GM19397 (cell line): ENCODE measurements at regions not wholly inside any gene's neighbourhood (a gene's known extent, or its start where the extent isn't known, plus 50 kb on each side); places are given as distances from the start of the nearest gene placed in this dataset.

ENCODE experiments used
- ATAC-seq: cut with Tn5 transposase; IDR thresholded peaks from one replicate; pipeline ENCODE4 v1.9.1; 2021; ENCODE audit warnings: mild to moderate bottlenecking, moderate library complexity; ENCODE audit not compliant: unreplicated experiment

DNA sequence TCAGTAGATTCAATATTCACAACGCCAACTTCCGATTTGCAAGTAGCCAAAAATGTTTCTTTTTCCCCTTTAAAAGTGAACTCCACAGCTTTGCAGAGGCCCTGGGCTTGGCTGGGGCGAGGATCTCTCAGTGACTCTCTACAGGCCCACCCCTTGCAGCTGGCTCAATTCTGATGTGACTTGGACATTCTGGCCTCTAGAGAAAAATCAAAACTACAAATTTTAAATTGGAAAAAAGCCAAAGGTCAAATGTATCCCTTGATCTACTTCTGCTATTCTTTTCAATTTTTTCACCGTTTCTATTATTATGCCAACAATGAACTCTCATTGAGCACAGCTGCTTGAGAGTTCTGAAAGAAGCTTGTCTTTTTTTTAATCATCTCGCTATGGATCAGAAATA is 245.9 kb upstream of the HS3ST5 start:
- ATAC-seq, result no peak

GRCh38 chr6:114586298-114586697 is 243.5 kb upstream of the HS3ST5 start:
- ATAC-seq, result no peak

DNA sequence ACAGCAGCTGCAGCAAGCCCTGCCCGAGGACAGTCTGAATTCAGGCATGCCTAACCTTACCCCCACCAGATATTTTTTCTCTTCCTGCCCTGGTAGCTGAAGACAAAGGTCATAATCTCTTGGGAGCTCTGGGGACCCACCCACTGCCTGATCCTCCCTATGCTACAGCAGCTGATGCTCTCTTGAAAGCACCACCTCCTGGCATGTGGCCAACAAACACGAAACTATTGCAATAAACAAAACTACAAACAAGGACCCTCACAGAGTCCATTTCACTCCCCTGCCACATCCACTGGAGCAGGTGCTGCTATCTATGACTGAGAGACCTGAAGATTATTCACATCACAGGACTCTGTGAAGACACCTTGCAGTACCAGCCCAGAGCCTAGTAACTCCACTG is 238.5 kb upstream of the HS3ST5 start:
- no peak for ATAC-seq

DNA sequence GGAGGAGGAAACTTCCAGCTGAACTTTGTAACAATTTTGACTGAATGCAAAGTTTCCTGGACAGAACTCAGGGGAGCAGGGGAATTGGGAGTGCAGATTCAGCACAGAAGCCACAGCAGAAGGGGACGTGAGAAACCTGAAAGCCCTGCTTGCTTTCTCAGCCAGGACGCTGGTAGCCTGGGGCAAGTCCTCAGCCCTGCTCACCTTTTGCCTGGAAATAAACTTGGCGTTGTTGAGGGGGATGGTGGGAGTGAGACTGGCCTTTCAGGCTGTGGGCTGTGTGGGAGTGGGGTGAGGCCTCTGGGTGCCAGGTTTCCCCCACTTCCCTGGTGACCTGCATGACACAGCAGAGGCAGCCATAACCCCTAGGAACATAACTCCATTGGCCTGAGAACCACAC is 238.1 kb upstream of the HS3ST5 start:
- no peak for ATAC-seq

GRCh38 chr6:114579486-114579885 is 236.7 kb upstream of the HS3ST5 start:
- no peak for ATAC-seq

DNA sequence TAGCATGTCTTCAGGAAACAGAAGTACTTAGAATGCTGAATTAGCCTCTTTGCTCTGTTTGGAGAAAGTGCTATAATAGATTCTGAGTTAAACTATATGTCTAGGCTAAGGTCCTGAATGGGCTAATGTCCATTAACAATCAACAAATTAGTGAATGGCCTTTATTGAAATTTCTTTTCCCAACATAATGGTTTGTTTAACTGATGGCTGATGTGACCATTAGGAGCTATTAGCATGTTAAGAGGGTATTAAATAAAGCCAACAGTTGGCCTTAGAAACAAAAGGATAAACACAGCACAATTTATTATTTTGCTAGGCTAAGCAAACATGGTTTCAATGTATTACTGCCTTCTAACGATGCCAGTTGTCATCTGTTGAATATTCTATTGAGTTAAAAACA is 234.3 kb upstream of the HS3ST5 start:
- ATAC-seq, result no peak

DNA sequence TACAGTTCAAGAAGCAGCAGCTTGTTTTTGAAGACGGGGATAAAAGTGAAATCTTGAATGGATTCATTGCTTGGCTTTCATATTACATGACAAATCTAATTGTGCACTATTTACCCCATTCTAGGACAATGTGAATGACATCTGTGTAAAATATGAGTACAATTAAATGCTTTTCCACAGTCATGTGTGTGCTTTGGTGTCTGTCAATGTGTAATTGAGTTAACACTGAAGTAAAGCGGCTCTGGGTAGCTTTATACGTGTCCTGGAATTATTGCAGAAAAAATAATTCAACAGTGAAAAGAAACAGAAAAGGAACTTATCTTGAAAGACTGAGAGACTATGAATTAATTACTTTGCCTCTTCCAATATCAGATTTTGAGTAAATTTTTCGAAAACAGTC is 233.5 kb upstream of the HS3ST5 start:
- no peak for ATAC-seq

DNA sequence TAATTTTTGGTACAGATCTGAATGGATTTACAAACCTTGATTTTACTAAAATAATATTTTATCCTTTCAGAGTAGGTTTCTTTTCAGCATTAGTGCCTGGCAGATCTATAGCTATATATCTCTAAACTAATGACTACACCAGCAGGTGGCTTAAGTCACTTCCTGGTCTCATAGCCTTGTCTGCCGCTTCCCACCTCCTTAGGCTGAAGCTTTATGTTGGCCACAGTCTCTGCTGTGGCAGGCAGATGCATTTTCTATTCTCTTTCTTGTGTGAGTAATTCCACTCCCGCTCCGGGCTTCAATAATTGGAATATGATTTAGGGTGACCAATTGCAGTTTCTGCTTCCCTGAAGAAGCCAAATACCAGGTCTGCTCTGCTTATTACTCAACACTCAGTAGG is 226.8 kb upstream of the HS3ST5 start:
- no peak for ATAC-seq

DNA sequence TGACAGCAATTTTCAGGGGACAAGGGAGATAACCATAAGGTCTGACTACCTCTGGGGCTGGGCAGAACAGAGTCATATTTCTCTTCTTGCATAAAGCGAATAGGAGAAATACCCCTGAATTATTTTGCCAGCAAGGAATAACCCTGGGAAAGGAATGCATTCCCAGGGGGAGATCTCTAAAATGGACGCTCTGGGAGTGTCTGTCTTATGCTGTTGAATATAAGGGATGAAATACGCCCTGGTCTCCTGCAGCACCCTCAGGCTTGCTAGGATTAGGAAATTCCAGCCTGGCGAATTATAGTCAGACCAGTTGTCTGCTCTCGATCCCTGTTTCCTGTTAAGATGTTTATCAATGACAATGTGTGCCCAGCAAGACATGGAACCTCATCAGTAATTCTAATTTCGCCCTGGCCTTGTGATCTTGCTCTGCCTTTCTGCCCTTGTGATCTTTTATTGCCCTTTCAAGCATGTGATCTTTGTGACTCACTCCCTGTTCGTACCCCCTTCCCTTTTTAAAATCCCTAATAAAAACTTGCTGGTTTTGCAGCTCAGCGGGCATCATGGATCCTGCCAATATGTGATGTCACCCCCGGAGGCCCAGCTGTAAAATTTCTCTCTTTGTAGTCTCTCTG is 221.6 kb upstream of the HS3ST5 start:
- ATAC-seq, result no peak

DNA sequence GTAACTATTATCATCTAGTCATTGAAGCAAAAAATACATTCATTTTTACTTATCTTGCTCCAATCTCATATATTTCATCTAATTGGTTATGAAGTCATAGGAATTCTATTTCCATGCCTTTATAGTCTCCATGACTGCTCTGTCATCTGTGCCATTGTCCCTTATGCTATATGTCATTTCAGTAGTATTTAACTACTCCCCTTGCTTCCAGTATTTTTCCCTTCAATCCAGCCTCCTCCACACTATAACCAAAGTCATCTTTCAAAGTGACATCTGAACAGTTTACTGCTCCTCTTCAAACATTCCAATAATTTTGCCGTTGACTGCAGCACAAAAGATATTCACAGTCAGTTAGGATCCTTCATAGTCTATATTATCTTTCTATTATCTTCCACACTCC is 216.6 kb upstream of the HS3ST5 start:
- ATAC-seq, result no peak

GRCh38 chr6:114558153-114558552 is 215.3 kb upstream of the HS3ST5 start:
- no peak for ATAC-seq

- no peak for ATAC-seq
Observed at GRCh38 chr6:114556846-114557488, 214.1 kb upstream of the HS3ST5 start.

GRCh38 chr6:114550316-114550715 is 207.5 kb upstream of the HS3ST5 start:
- ATAC-seq, result no peak

- ATAC-seq, result no peak
Observed at GRCh38 chr6:114543696-114544095, 200.9 kb upstream of the HS3ST5 start.

GRCh38 chr6:114541794-114542193 is 199.0 kb upstream of the HS3ST5 start:
- no peak for ATAC-seq

DNA sequence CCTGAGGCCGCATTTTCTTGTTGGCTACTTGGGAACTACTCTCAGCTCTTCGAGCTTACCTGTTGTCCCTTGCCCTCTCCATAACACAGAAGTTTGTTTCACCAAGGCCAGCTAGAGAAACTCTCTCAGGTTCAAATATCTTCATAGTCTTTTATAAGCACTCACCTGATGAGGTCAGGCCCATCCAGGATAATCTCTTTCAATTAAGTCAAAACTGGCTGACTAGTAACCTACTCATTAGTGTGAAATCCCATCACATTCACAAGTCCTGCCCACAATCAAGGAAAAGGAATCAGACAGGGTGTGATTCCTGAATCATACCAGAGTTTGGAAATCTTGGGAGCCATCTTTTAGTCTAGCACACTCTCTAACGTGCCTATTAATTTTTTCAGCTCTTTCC is 195.2 kb upstream of the HS3ST5 start:
- no peak for ATAC-seq

DNA sequence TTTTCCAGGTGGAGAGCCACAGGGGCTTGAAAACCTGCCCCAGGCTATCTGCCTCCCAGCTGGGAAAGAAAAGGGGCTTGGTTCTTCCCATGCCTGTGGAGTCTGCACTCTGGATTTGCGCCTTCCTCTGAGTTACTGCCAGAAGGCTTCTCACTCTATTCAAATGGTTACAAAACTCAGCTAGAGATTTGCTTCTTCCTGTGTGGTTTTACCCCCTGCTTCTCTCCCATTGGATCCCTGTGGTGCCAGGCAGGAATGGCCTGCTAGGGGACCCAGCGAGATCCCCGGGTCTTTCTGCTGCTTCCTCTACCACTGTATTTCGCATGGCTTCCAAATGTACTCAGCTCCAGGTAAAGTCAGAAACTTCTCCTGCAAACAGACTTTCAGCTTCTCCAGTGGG is 192.0 kb upstream of the HS3ST5 start:
- no peak for ATAC-seq

GRCh38 chr6:114524081-114524480 is 181.3 kb upstream of the HS3ST5 start:
- no peak for ATAC-seq

- no peak for ATAC-seq
Observed at GRCh38 chr6:114523508-114523907, 180.7 kb upstream of the HS3ST5 start.

GRCh38 chr6:114521926-114522325 is 179.1 kb upstream of the HS3ST5 start:
- no peak for ATAC-seq

- ATAC-seq, result no peak
Observed at GRCh38 chr6:114520976-114521375, 178.2 kb upstream of the HS3ST5 start.

DNA sequence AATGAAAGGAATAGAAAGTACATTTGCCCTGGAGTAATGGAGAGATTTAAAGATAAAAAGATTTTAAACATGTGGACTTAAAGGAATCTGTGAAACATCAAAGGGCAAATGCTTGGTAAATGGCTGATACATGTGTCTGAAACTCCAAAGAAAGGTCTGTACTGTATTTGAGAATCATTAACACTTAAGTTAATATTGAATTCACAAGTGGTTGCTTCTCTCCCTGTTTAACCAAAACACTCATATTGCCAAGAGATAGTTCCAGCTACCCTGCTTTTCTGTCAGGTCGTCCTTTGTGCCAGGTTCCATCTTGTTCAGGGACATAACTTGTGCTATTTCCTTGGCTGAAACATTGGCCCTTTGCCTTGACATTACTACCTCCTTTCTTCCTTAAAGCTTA is 171.3 kb upstream of the HS3ST5 start:
- ATAC-seq, result no peak

DNA sequence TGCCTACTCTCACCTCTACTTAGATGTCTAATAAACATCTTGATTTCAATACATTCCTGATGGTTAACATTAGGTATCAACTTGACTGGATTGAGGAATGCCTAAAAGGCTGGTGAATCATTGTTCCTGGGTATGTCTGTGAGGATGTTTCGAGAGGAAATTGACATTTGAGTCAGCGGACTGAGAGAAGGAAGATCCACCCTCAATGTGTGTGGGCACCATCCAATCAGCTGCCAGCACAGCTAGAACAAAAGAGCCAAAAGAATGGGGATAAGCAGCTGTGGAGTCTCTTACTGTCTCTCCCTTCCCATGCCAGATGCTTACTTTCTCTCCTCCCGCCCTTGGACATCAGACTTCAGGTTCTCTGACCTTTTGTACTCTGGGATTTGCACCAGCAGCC is 128.6 kb upstream of the HS3ST5 start:
- no peak for ATAC-seq
